ENCODE measurements at regions not wholly inside any gene's neighbourhood (a gene's known extent, or its start where the extent isn't known, plus 50 kb on each side); places are given as distances from the start of the nearest gene placed in this dataset.

- Mint-ChIP-seq H3K4me3 (no peak overlapping the region), H3K4me1 (no peaks in the 10 kb centered on the region), H3K9me3 (peaks cover 2 to 16% (median 5%) of the 10 kb centered on the region in 9 donors), H3K27ac (no peak overlapping the region), H3K36me3 (no peaks in the 10 kb centered on the region), H3K27me3 (peaks cover 9 to 31% (median 16%) of the 10 kb centered on the region in 5 donors)
- ATAC-seq (no peak), DNase-seq (no peak)
- POLR2A ChIA-PET = no interaction called here
Observed at GRCh38 chr20:60378620-60379019, 420.4 kb downstream of the CDH26 start.

GRCh38 chr20:60381643-60382400 is 423.6 kb downstream of the CDH26 start:
- H3K36me3 Mint-ChIP-seq = no peaks in the 10 kb centered on the region

GRCh38 chr20:60389441-60389840 is 431.2 kb downstream of the CDH26 start:
- POLR2A ChIA-PET = no interaction called here
- no peaks in the 10 kb centered on the region for H3K9me3 Mint-ChIP-seq

More at GRCh38 chr20:60381643-60382400, 423.6 kb downstream of the CDH26 start:
- POLR2A ChIA-PET = no interaction called here
- Mint-ChIP-seq H3K4me1 (no peaks in the 10 kb centered on the region), H3K27me3 (peaks cover 4 to 15% (median 6%) of the 10 kb centered on the region in 5 donors), H3K9me3 (peaks cover 2 to 16% (median 5%) of the 10 kb centered on the region in 9 donors), H3K4me3 (no peak overlapping the region), H3K27ac (no peak overlapping the region)
- ATAC-seq (no peak), DNase-seq (no peak)

GRCh38 chr20:60389882-60390281 is 431.7 kb downstream of the CDH26 start:
- POLR2A ChIA-PET = no interaction called here
- ATAC-seq = no peak
- H3K9me3 Mint-ChIP-seq = no peaks in the 10 kb centered on the region
- H3K4me1 Mint-ChIP-seq = no peaks in the 10 kb centered on the region
- no peaks in the 10 kb centered on the region for H3K36me3 Mint-ChIP-seq
- no peak for DNase-seq
- no peak overlapping the region for H3K27ac Mint-ChIP-seq
- no peak overlapping the region for H3K4me3 Mint-ChIP-seq
- peaks cover 2 to 12% (median 7%) of the 10 kb centered on the region in 5 donors for H3K27me3 Mint-ChIP-seq

More at GRCh38 chr20:60389441-60389840, 431.2 kb downstream of the CDH26 start:
- Mint-ChIP-seq H3K4me3 (no peak overlapping the region), H3K36me3 (no peaks in the 10 kb centered on the region), H3K27me3 (peaks cover 2 to 12% (median 7%) of the 10 kb centered on the region in 5 donors), H3K27ac (no peak overlapping the region), H3K4me1 (no peaks in the 10 kb centered on the region)
- DNase-seq (no peak), ATAC-seq (no peak)

GRCh38 chr20:60395991-60396390 is 437.8 kb downstream of the CDH26 start:
- no peak overlapping the region for H3K4me3 Mint-ChIP-seq
- POLR2A ChIA-PET = no interaction called here
- peaks cover 0 to 24% (median 16%) of the 10 kb centered on the region in 9 donors for H3K9me3 Mint-ChIP-seq
- no peaks in the 10 kb centered on the region for H3K36me3 Mint-ChIP-seq
- no peaks in the 10 kb centered on the region for H3K4me1 Mint-ChIP-seq
- no peak overlapping the region for H3K27ac Mint-ChIP-seq
- DNase-seq (no peak), ATAC-seq (no peak)
- H3K27me3 Mint-ChIP-seq = peaks cover 5 to 15% (median 9%) of the 10 kb centered on the region in 5 donors

GRCh38 chr20:60400567-60400966 is 442.3 kb downstream of the CDH26 start:
- Mint-ChIP-seq H3K4me3 (no peak overlapping the region), H3K9me3 (peaks cover 0 to 24% (median 16%) of the 10 kb centered on the region in 9 donors), H3K4me1 (no peaks in the 10 kb centered on the region), H3K27ac (no peak overlapping the region), H3K36me3 (no peaks in the 10 kb centered on the region), H3K27me3 (peaks cover 0 to 12% (median 3%) of the 10 kb centered on the region in 5 donors)
- ATAC-seq (no peak), DNase-seq (no peak)
- POLR2A ChIA-PET = no interaction called here

GRCh38 chr20:60402189-60403058 is 444.2 kb downstream of the CDH26 start:
- no peak for DNase-seq
- H3K27ac Mint-ChIP-seq = no peak overlapping the region
- no peak for ATAC-seq
- H3K9me3 Mint-ChIP-seq = peaks cover 0 to 20% (median 16%) of the 10 kb centered on the region in 9 donors
- peaks cover 0 to 2% (median 0%) of the 10 kb centered on the region in 4 donors for H3K4me1 Mint-ChIP-seq
- H3K27me3 Mint-ChIP-seq = peaks cover 0 to 12% (median 6%) of the 10 kb centered on the region in 5 donors
- H3K36me3 Mint-ChIP-seq = peaks cover 0 to 1% (median 0%) of the 10 kb centered on the region in 3 donors
- H3K4me3 Mint-ChIP-seq = no peak overlapping the region
- POLR2A ChIA-PET = no interaction called here

- ATAC-seq (no peak), DNase-seq (no peak)
- H3K4me3 Mint-ChIP-seq = no peak overlapping the region
- H3K9me3 Mint-ChIP-seq = peaks cover 0 to 20% (median 10%) of the 10 kb centered on the region in 9 donors
- H3K36me3 Mint-ChIP-seq = peaks cover 0 to 1% (median 0%) of the 10 kb centered on the region in 3 donors
- peaks cover 0 to 3% (median 1%) of the 10 kb centered on the region in 4 donors for H3K4me1 Mint-ChIP-seq
- POLR2A ChIA-PET = no interaction called here
- H3K27ac Mint-ChIP-seq = no peak overlapping the region
- peaks cover 0 to 9% (median 5%) of the 10 kb centered on the region in 5 donors for H3K27me3 Mint-ChIP-seq
Observed at GRCh38 chr20:60403105-60403741, 445.0 kb downstream of the CDH26 start.

GRCh38 chr20:60407011-60407771 is 449.0 kb downstream of the CDH26 start:
- DNase-seq (no peak), ATAC-seq (no peak)
- Mint-ChIP-seq H3K27me3 (peaks cover 0 to 9% (median 5%) of the 10 kb centered on the region in 5 donors), H3K9me3 (peaks cover 0 to 9% (median 1%) of the 10 kb centered on the region in 9 donors), H3K4me3 (no peak overlapping the region), H3K27ac (peak overlapping the region in 1 of 10 donors; percentile 32), H3K4me1 (peaks cover 0 to 3% (median 1%) of the 10 kb centered on the region in 4 donors), H3K36me3 (peaks cover 0 to 1% (median 0%) of the 10 kb centered on the region in 3 donors)
- POLR2A ChIA-PET = no interaction called here

- Mint-ChIP-seq H3K27ac (no peak overlapping the region), H3K4me1 (peaks cover 0 to 3% (median 1%) of the 10 kb centered on the region in 4 donors), H3K27me3 (peaks cover 0 to 9% (median 5%) of the 10 kb centered on the region in 5 donors), H3K9me3 (peaks cover 0 to 9% (median 1%) of the 10 kb centered on the region in 9 donors), H3K4me3 (no peak overlapping the region), H3K36me3 (peaks cover 0 to 1% (median 0%) of the 10 kb centered on the region in 3 donors)
- ATAC-seq (no peak), DNase-seq (no peak)
- POLR2A ChIA-PET = no interaction called here
Observed at GRCh38 chr20:60407938-60408337, 449.7 kb downstream of the CDH26 start.

GRCh38 chr20:60408435-60408834 is 450.2 kb downstream of the CDH26 start:
- POLR2A ChIA-PET = no interaction called here

More at GRCh38 chr20:60408435-60408834, 450.2 kb downstream of the CDH26 start:
- Mint-ChIP-seq H3K4me1 (peaks cover 0 to 3% (median 1%) of the 10 kb centered on the region in 4 donors), H3K27me3 (peaks cover 0 to 9% (median 5%) of the 10 kb centered on the region in 5 donors), H3K9me3 (peaks cover 0 to 9% (median 1%) of the 10 kb centered on the region in 9 donors), H3K36me3 (peaks cover 0 to 1% (median 0%) of the 10 kb centered on the region in 3 donors), H3K27ac (no peak overlapping the region), H3K4me3 (no peak overlapping the region)
- no peak for ATAC-seq
- no peak for DNase-seq
